IMR-90 (cell line): ENCODE measurements at regions not wholly inside any gene's neighbourhood (a gene's known extent, or its start where the extent isn't known, plus 50 kb on each side); places are given as distances from the start of the nearest gene placed in this dataset.

Source experiments
- ATAC-seq: fragments of 200-7000 bp; cut with Tn5 transposase; 2 replicates; pipeline ENCODE4 v1.9.1; 2020; ENCODE audit warnings: low read depth, mild to moderate bottlenecking, moderate library complexity
- BruUV-seq: library from RNA; stranded (reverse); fragments of 400-500 nt; replicated peaks from 2 replicates; lab custom pipeline; 2021; lab: Mats Ljungman, UMichigan
- CTCF ChIA-PET: fragments of 300-600 bp; formaldehyde crosslinking; extraction: SDS; loops from one replicate; lab custom pipeline; 2021; ENCODE audit warnings: antibody characterized with exemption; lab: Yijun Ruan, JAX
- POLR2A ChIA-PET: fragments of 300-600 bp; sonication (Branson Sonifier 250); formaldehyde crosslinking; loops from one replicate; lab custom pipeline; 2022; ENCODE audit warnings: antibody characterized with exemption; ENCODE audit not compliant: unreplicated experiment; lab: Charles Lee
- DNase-seq: peaks from one replicate; pipeline ENCODE4 v3.0.0; 2013
- H2AFZ ChIP-seq: replicated peaks from 2 replicates; pipeline ENCODE3; 2013; ENCODE audit warnings: low read length, mild to moderate bottlenecking; ENCODE audit not compliant: poor library complexity
- H2AK5ac ChIP-seq: 2 replicates; pipeline ENCODE4 v1.6.1; 2013; ENCODE audit warnings: low read depth, low read length, inconsistent platforms
- H2AK9ac ChIP-seq: replicated peaks from 2 replicates; pipeline ENCODE3; 2013; ENCODE audit warnings: mild to moderate bottlenecking, low read depth, low read length, moderate library complexity; ENCODE audit not compliant: poor library complexity
- H2BK120ac ChIP-seq: 2 replicates; pipeline ENCODE4 v1.6.1; 2013; ENCODE audit warnings: low read depth, low read length, inconsistent platforms
- H2BK15ac ChIP-seq: 3 replicates; pipeline ENCODE4 v1.6.1; 2013; ENCODE audit warnings: low read depth, low read length, inconsistent platforms
- H2BK20ac ChIP-seq: 2 replicates; pipeline ENCODE4 v1.6.1; 2013; ENCODE audit warnings: low read depth, mild to moderate bottlenecking, inconsistent platforms, low read length, moderate library complexity
- H2BK5ac ChIP-seq: 2 replicates; pipeline ENCODE4 v1.6.1; 2013; ENCODE audit warnings: mild to moderate bottlenecking, low read depth, low read length, inconsistent platforms; ENCODE audit not compliant: poor library complexity, severe bottlenecking
- H3K14ac ChIP-seq: replicated peaks from 2 replicates; pipeline ENCODE4 v1.6.1; 2013; ENCODE audit warnings: low read depth, low read length, inconsistent platforms
- H3K18ac ChIP-seq: 2 replicates; pipeline ENCODE4 v1.6.1; 2013; ENCODE audit warnings: low read depth, low read length, control low read depth
- H3K23ac ChIP-seq: 2 replicates; pipeline ENCODE4 v1.6.1; 2013; ENCODE audit warnings: low read depth, low read length, inconsistent platforms
- H3K27ac ChIP-seq: 2 replicates; pipeline ENCODE4 v1.5.1; 2013; ENCODE audit warnings: mild to moderate bottlenecking, control low read depth, low read length; ENCODE audit not compliant: insufficient read depth
- H3K27me3 ChIP-seq: 2 replicates; pipeline ENCODE4 v1.6.1; 2013; ENCODE audit warnings: low read length; ENCODE audit not compliant: control insufficient read depth, insufficient read depth
- H3K36me3 ChIP-seq: 2 replicates; pipeline ENCODE4 v1.6.1; 2013; ENCODE audit warnings: low read length, mixed read lengths; ENCODE audit not compliant: control insufficient read depth, insufficient read depth
- H3K4ac ChIP-seq: 2 replicates; pipeline ENCODE4 v1.6.1; 2013; ENCODE audit warnings: low read depth, low read length, inconsistent platforms
- H3K4me1 ChIP-seq: 2 replicates; pipeline ENCODE4 v1.6.1; 2013; ENCODE audit warnings: low read length, mixed read lengths; ENCODE audit not compliant: control insufficient read depth, insufficient read depth
- H3K4me2 ChIP-seq: 2 replicates; pipeline ENCODE4 v1.6.1; 2013; ENCODE audit warnings: low read depth, mild to moderate bottlenecking, control low read depth, low read length, moderate library complexity
- H3K4me3 ChIP-seq: 2 replicates; pipeline ENCODE4 v1.5.1; 2013; ENCODE audit warnings: low read depth, mild to moderate bottlenecking, control low read depth, low read length, moderate library complexity; ENCODE audit not compliant: insufficient read depth
- H3K56ac ChIP-seq: 2 replicates; pipeline ENCODE4 v1.6.1; 2013; ENCODE audit warnings: low read length, inconsistent platforms; ENCODE audit not compliant: insufficient read depth; ENCODE audit errors: extremely low read depth
- H3K79me1 ChIP-seq, 2 experiments: 2 replicates each; pipeline ENCODE4 v1.6.1; 2013; ENCODE audit warnings: low read length in 2 of 2, inconsistent platforms in 1 of 2, low read depth in 1 of 2
- H3K9ac ChIP-seq: 2 replicates; pipeline ENCODE4 v1.6.1; 2013; ENCODE audit warnings: low read depth, low read length, control low read depth
- H3K9me1 ChIP-seq: 2 replicates; pipeline ENCODE4 v1.6.1; 2013; ENCODE audit warnings: low read length, inconsistent platforms; ENCODE audit not compliant: insufficient read depth
- H3K9me3 ChIP-seq: 2 replicates; pipeline ENCODE4 v1.6.1; 2013; ENCODE audit warnings: low read length; ENCODE audit not compliant: control insufficient read depth, insufficient read depth
- H4K20me1 ChIP-seq: 2 replicates; pipeline ENCODE4 v1.6.1; 2013; ENCODE audit warnings: low read length, inconsistent platforms; ENCODE audit not compliant: insufficient read depth
- H4K5ac ChIP-seq: 2 replicates; pipeline ENCODE4 v1.6.1; 2013; ENCODE audit warnings: mild to moderate bottlenecking, low read depth, low read length, control low read depth
- H4K8ac ChIP-seq, 2 experiments: 2 replicates each; pipeline ENCODE4 v1.6.1; 2013; ENCODE audit warnings: low read depth in 2 of 2, low read length in 2 of 2, control low read depth in 1 of 2, inconsistent platforms in 1 of 2
- H4K91ac ChIP-seq: 2 replicates; pipeline ENCODE4 v1.6.1; 2013; ENCODE audit warnings: low read depth, low read length, inconsistent platforms; ENCODE audit not compliant: insufficient read depth
- BHLHE40 ChIP-seq: fragments of 150-350 bp; IDR thresholded peaks from 2 replicates; pipeline ENCODE4 v1.6.1; 2016; ENCODE audit warnings: mild to moderate bottlenecking, low read depth, low read length
- CEBPB ChIP-seq: IDR thresholded peaks from 2 replicates; pipeline ENCODE4 v1.6.1; 2012; ENCODE audit warnings: low read depth, low read length, improper control_type of control experiment
- CHD1 ChIP-seq: IDR thresholded peaks from 2 replicates; pipeline ENCODE4 v1.6.1; 2012; ENCODE audit warnings: low read depth, low read length, improper control_type of control experiment
- CTCF ChIP-seq: conservative IDR thresholded peaks from 2 replicates; pipeline ENCODE4 v1.5.1; 2012; ENCODE audit warnings: mild to moderate bottlenecking, low read depth, low read length, improper control_type of control experiment
- ELK1 ChIP-seq: fragments of 150-350 bp; IDR thresholded peaks from 2 replicates; pipeline ENCODE4 v1.6.1; 2016; ENCODE audit warnings: low read depth, mild to moderate bottlenecking, low read length, moderate library complexity, borderline replicate concordance
- FOS ChIP-seq: fragments of 150-350 bp; IDR thresholded peaks from 2 replicates; pipeline ENCODE4 v1.6.1; 2016; ENCODE audit warnings: low read depth, low read length
- MAFK ChIP-seq: IDR thresholded peaks from 2 replicates; pipeline ENCODE4 v1.6.1; 2012; ENCODE audit warnings: low read depth, low read length, improper control_type of control experiment
- MAZ ChIP-seq: IDR thresholded peaks from 2 replicates; pipeline ENCODE4 v1.6.1; 2012; ENCODE audit warnings: low read depth, mild to moderate bottlenecking, low read length, improper control_type of control experiment, moderate library complexity, borderline replicate concordance
- MXI1 ChIP-seq: IDR thresholded peaks from 2 replicates; pipeline ENCODE4 v1.6.1; 2012; ENCODE audit warnings: low read depth, mild to moderate bottlenecking, low read length, moderate library complexity, borderline replicate concordance
- NFE2L2 ChIP-seq: fragments of 150-350 bp; IDR thresholded peaks from 2 replicates; pipeline ENCODE4 v1.6.1; 2016; ENCODE audit warnings: low read depth, mild to moderate bottlenecking, low read length
- POLR2A ChIP-seq: IDR thresholded peaks from 2 replicates; pipeline ENCODE4 v1.6.1; 2012; ENCODE audit warnings: mild to moderate bottlenecking, low read depth, low read length
- RAD21 ChIP-seq: IDR thresholded peaks from 2 replicates; pipeline ENCODE4 v1.6.1; 2012; ENCODE audit warnings: low read length, improper control_type of control experiment
- RCOR1 ChIP-seq: IDR thresholded peaks from 2 replicates; pipeline ENCODE4 v1.6.1; 2012; ENCODE audit warnings: mild to moderate bottlenecking, low read length, improper control_type of control experiment; ENCODE audit not compliant: insufficient replicate concordance
- RFX5 ChIP-seq: IDR thresholded peaks from 2 replicates; pipeline ENCODE4 v1.8.0; 2012; ENCODE audit warnings: low read depth, mild to moderate bottlenecking, low read length, moderate library complexity
- SMC3 ChIP-seq: fragments of 150-350 bp; IDR thresholded peaks from 2 replicates; pipeline ENCODE4 v1.6.1; 2016; ENCODE audit warnings: low read depth, mild to moderate bottlenecking, antibody characterized with exemption, low read length, moderate library complexity
- USF2 ChIP-seq: fragments of 150-350 bp; IDR thresholded peaks from 2 replicates; pipeline ENCODE4 v1.6.1; 2017; ENCODE audit warnings: mild to moderate bottlenecking, antibody characterized with exemption, low read length, low read depth
- WGBS, 2 experiments: methylation state at CpG; one replicate each; pipeline versions ENCODE4 v1.1.5 to v1.1.7; 2013; ENCODE audit warnings: missing lambda C conversion rate in 2 of 2; ENCODE audit not compliant: insufficient read length in 1 of 2; ENCODE audit errors: extremely low coverage in 2 of 2; 5-methylcytosine and 5-hydroxymethylcytosine counted together
- dilution Hi-C: fragments of 300-500 bp; cut with HindIII; formaldehyde crosslinking; loops from one replicate; pipeline ENCODE4 v1.14.3; 2018; ENCODE audit warnings: low sequenced_read_pairs; ENCODE audit not compliant: unreplicated experiment
- in situ Hi-C: fragments of 300-500 bp; cut with MboI; formaldehyde crosslinking; loops from 3 replicates; pipeline ENCODE4 v1.14.3; 2019; ENCODE audit warnings: low sequenced_read_pairs, inconsistent platforms, mixed read lengths
- intact Hi-C: fragments of 100-400 bp; cut with micrococcal nuclease; formaldehyde crosslinking; loops from 2 replicates; pipeline ENCODE4 v1.10.0; 2022

GRCh38 chr2:75327334-75327733, 128.0 kb upstream of the TACR1 start:
- in situ Hi-C loops, result no loop called here
- H3K79me1 ChIP-seq, result no peaks in the 10 kb centered on the region
- DNase-seq (no peak), ATAC-seq (no peak)
- H3K14ac ChIP-seq, result no peak overlapping the region
- H2BK20ac ChIP-seq, result no peak overlapping the region
- H3K9ac ChIP-seq, result no peak overlapping the region
- no TSS peak for BruUV-seq
- no peaks in the 10 kb centered on the region for H3K9me3 ChIP-seq
- CTCF ChIA-PET, result no interaction called here
- H3K27ac ChIP-seq, result no peak overlapping the region
- H2BK120ac ChIP-seq, result no peak overlapping the region
- H2AK5ac ChIP-seq, result no peak overlapping the region
- H3K9me1 ChIP-seq, result no peaks in the 10 kb centered on the region
- no peak overlapping the region for H4K91ac ChIP-seq
- no peak overlapping the region for H4K8ac ChIP-seq
- H2BK15ac ChIP-seq, result no peak overlapping the region
- H3K4me2 ChIP-seq, result no peak overlapping the region
- H3K23ac ChIP-seq, result no peak overlapping the region
- H3K4me3 ChIP-seq, result no peak overlapping the region
- intact Hi-C loops, result no loop called here
- no peak overlapping the region for H2AK9ac ChIP-seq
- no CpG with 5 or more reads among the region's 7 CpGs for WGBS, 2 experiments
- H2BK5ac ChIP-seq, result no peak overlapping the region
- H2AFZ ChIP-seq, result no peak overlapping the region
- no peak overlapping the region for H3K4ac ChIP-seq
- H4K20me1 ChIP-seq, result no peaks in the 10 kb centered on the region
- POLR2A ChIA-PET, result no interaction called here
- H4K5ac ChIP-seq, result no peak overlapping the region
- H3K27me3 ChIP-seq, result peaks cover 4% of the 10 kb centered on the region
- TF ChIP-seq CEBPB (no peak), RAD21 (no peak), CHD1 (no peak), ELK1 (no peak), MAFK (no peak), NFE2L2 (no peak), RFX5 (no peak), MXI1 (no peak), SMC3 (no peak), USF2 (no peak), POLR2A (no peak), RCOR1 (no peak), FOS (no peak), BHLHE40 (no peak), CTCF (no peak), MAZ (no peak)
- dilution Hi-C loops, result no loop called here
- H3K4me1 ChIP-seq, result no peaks in the 10 kb centered on the region
- no peaks in the 10 kb centered on the region for H3K36me3 ChIP-seq
- H3K56ac ChIP-seq, result no peak overlapping the region
- H3K18ac ChIP-seq, result no peak overlapping the region
